ENCODE measurements at regions not wholly inside any gene's neighbourhood (a gene's known extent, or its start where the extent isn't known, plus 50 kb on each side); places are given as distances from the start of the nearest gene placed in this dataset.
"Not testable (repeated sequence)": the region's sequence is repeated elsewhere in the genome, so short reads cannot be mapped to it uniquely, and the experiment has no call there.

- Histone ChIP-seq H3K9ac (ENCODE audit: low read depth in 2 of 2, low read length in 2 of 2) (no peak overlapping the region), H3K4me1 (no peaks in the 10 kb centered on the region), H3K27me3 (no peaks in the 10 kb centered on the region), H3K9me3 (no peaks in the 10 kb centered on the region), H3K27ac (no peak overlapping the region), H3K4me3 (no peak overlapping the region), H3K36me3 (no peaks in the 10 kb centered on the region)
- intact Hi-C loops (cut with DNase I) = no loop called here
- no peak for DNase-seq
- TF ChIP-seq CTCF (IDR thresholded peaks at IDR 0.05) = no peak
These were observed 670.3 kb downstream of the UTRN start for GRCh38 chr6:144955392-144955791.

- Histone ChIP-seq H3K27me3 (no peaks in the 10 kb centered on the region), H3K36me3 (no peaks in the 10 kb centered on the region), H3K27ac (no peak overlapping the region), H3K9ac (ENCODE audit: low read depth in 2 of 2, low read length in 2 of 2) (no peak overlapping the region), H3K9me3 (no peaks in the 10 kb centered on the region), H3K4me1 (no peaks in the 10 kb centered on the region), H3K4me3 (no peak overlapping the region)
- intact Hi-C loops (cut with DNase I) = no loop called here
- TF ChIP-seq CTCF (IDR thresholded peaks at IDR 0.05) = no peak
- no peak for DNase-seq
These were observed 670.7 kb downstream of the UTRN start for GRCh38 chr6:144955859-144956258.

GRCh38 chr6:144956697-144957096, 671.6 kb downstream of the UTRN start:
- H3K36me3 ChIP-seq; H3K4me3 ChIP-seq; H3K9me3 ChIP-seq; H3K9ac ChIP-seq (ENCODE audit: low read depth in 2 of 2, low read length in 2 of 2); H3K4me1 ChIP-seq; DNase-seq; H3K27ac ChIP-seq; H3K27me3 ChIP-seq; intact Hi-C loops (cut with DNase I): not testable (repeated sequence)

GRCh38 chr6:144957236-144957937, 672.3 kb downstream of the UTRN start:
- no peak overlapping the region for H3K9ac ChIP-seq (ENCODE audit: low read depth in 2 of 2, low read length in 2 of 2)

GRCh38 chr6:144969154-144969553, 684.0 kb downstream of the UTRN start:
- H3K9me3 ChIP-seq = no peaks in the 10 kb centered on the region

More at GRCh38 chr6:144957236-144957937, 672.3 kb downstream of the UTRN start:
- no peak for DNase-seq
- no peaks in the 10 kb centered on the region for H3K4me1 ChIP-seq
- no peaks in the 10 kb centered on the region for H3K27me3 ChIP-seq
- intact Hi-C loops (cut with DNase I) = no loop called here
- no peak overlapping the region for H3K4me3 ChIP-seq
- TF ChIP-seq CTCF (IDR thresholded peaks at IDR 0.05) = no peak
- no peak overlapping the region for H3K27ac ChIP-seq
- no peaks in the 10 kb centered on the region for H3K36me3 ChIP-seq
- no peaks in the 10 kb centered on the region for H3K9me3 ChIP-seq

More at GRCh38 chr6:144969154-144969553, 684.0 kb downstream of the UTRN start:
- intact Hi-C loops (cut with DNase I) = no loop called here
- Histone ChIP-seq H3K27me3 (no peaks in the 10 kb centered on the region), H3K9ac (ENCODE audit: low read depth in 2 of 2, low read length in 2 of 2) (no peak overlapping the region), H3K36me3 (no peaks in the 10 kb centered on the region), H3K4me3 (no peak overlapping the region), H3K4me1 (no peaks in the 10 kb centered on the region), H3K27ac (no peak overlapping the region)
- no peak for TF ChIP-seq CTCF (IDR thresholded peaks at IDR 0.05)
- DNase-seq = no peak
